Adipocyte (in vitro differentiated cells): ENCODE measurements at regions not wholly inside any gene's neighbourhood (a gene's known extent, or its start where the extent isn't known, plus 50 kb on each side); places are given as distances from the start of the nearest gene placed in this dataset.
"Not testable (repeated sequence)": the region's sequence is repeated elsewhere in the genome, so short reads cannot be mapped to it uniquely, and the experiment has no call there.

Experiments
- DNase-seq: peaks from one replicate; pipeline ENCODE4 v3.0.0-alpha.2; 2015; ENCODE audit warnings: low read depth
- H3K27me3 ChIP-seq: replicated peaks from 2 replicates; pipeline ENCODE4 v1.7.0; 2013; ENCODE audit warnings: mild to moderate bottlenecking, low read length, moderate library complexity; ENCODE audit not compliant: control insufficient read depth, insufficient read depth
- H3K36me3 ChIP-seq: 2 replicates; pipeline ENCODE4 v1.7.0; 2013; ENCODE audit warnings: low read length, mild to moderate bottlenecking, moderate library complexity; ENCODE audit not compliant: control insufficient read depth, insufficient read depth, severe bottlenecking
- H3K4me1 ChIP-seq: 2 replicates; pipeline ENCODE4 v1.7.0; 2013; ENCODE audit warnings: mild to moderate bottlenecking, low read length, moderate library complexity; ENCODE audit not compliant: control insufficient read depth, insufficient read depth
- H3K4me3 ChIP-seq: 2 replicates; pipeline ENCODE4 v1.7.0; 2013; ENCODE audit warnings: mild to moderate bottlenecking, low read length, moderate library complexity
- H3K9ac ChIP-seq: 2 replicates; pipeline ENCODE4 v1.7.0; 2013; ENCODE audit warnings: mild to moderate bottlenecking, low read length, moderate library complexity
- H3K9me3 ChIP-seq: 2 replicates; pipeline ENCODE4 v1.7.0; 2013; ENCODE audit warnings: mild to moderate bottlenecking, low read length, moderate library complexity; ENCODE audit not compliant: control insufficient read depth

GRCh38 chr10:46816126-46816525 is 95.1 kb upstream of the PTPN20 start:
- not testable (repeated sequence) for DNase-seq, H3K27me3 ChIP-seq, H3K36me3 ChIP-seq, H3K4me1 ChIP-seq, H3K4me3 ChIP-seq, H3K9me3 ChIP-seq, H3K9ac ChIP-seq

DNA sequence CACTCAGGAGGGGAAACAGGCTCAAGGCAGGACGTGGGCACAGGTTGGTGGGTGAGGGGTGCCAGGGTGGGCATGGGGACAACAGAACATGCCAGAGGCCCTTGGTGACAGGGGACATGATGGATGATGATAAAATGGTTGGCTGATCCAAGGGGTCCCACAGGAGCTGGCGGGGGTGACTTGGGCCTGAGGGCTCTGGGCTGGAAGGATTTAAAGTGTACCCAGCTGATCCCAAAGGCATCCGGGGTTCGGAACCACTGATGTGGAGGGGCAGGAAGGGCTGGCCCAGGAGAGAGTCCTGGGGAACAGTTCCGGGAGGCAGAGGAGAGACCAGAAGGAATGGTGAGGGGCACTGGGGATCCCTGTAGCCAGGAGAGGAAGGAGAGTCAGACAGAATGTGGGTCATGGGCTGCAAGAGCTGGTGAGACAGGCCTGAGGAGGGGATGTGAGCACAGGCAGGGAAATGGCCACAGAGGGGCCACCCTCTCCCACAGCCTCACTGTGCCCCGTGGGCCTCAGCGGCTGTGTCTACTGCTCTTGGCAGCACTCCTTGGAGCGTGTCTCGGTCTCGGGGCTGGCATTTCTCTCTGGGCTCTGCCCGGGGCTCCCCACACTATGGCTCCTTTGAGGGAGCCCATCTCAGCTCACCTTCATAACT is 70.7 kb upstream of the PTPN20 start:
- not testable (repeated sequence) for H3K4me1 ChIP-seq, H3K9ac ChIP-seq, H3K9me3 ChIP-seq, H3K36me3 ChIP-seq, DNase-seq, H3K4me3 ChIP-seq, H3K27me3 ChIP-seq

DNA sequence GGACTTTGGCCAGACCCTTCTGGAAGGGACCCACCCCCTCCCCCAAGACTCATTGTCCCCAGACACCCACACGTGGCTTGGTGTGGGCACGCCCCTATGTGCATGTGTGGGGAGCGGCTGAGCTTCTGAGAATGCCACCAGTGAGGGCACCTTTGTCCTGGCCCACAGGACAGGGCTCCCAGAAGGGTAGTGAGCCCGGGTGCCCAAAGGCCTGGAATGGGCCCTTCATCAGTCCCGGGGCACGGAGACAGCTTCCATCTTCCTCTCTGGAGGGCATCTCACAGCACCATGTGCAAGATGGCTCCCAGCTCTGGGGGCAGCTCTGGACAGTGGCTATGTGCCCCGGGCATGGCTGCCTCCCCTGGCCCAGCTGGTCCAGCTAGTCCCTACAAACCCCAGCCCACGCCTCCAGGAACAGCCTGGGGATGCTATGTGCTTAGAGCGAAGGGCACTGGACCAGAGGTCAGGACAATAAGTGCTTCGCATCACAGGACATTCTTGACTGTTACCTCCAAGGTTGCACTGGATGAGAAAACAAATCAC is 70.1 kb upstream of the PTPN20 start:
- H3K36me3 ChIP-seq, H3K4me1 ChIP-seq, DNase-seq, H3K27me3 ChIP-seq, H3K4me3 ChIP-seq, H3K9me3 ChIP-seq, H3K9ac ChIP-seq: not testable (repeated sequence)

DNA sequence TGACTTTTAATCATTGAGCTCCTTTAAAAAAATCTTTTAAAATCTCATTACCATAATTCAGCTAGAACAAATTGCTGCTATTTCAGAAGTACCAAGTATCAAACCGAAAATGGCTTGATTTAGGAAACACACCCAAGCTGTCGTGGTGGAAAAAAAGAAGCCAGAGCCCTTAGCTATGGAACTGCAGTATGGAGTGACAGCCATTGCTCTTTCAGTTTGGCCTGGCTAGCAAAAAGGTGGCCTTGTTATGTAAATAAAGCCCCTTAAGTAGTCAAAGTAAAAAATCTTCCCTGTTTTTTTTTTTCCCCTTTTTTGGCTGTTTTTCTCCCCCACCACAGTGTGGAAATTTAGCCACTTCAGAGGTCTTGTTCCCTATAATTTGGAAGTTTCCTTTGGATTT is 66.0 kb upstream of the PTPN20 start:
- not testable (repeated sequence) for H3K27me3 ChIP-seq, DNase-seq, H3K9me3 ChIP-seq, H3K4me1 ChIP-seq, H3K9ac ChIP-seq, H3K4me3 ChIP-seq, H3K36me3 ChIP-seq

GRCh38 chr10:46845640-46846039 is 65.6 kb upstream of the PTPN20 start:
- H3K9ac ChIP-seq, H3K4me1 ChIP-seq, H3K27me3 ChIP-seq, DNase-seq, H3K4me3 ChIP-seq, H3K9me3 ChIP-seq, H3K36me3 ChIP-seq: not testable (repeated sequence)

DNA sequence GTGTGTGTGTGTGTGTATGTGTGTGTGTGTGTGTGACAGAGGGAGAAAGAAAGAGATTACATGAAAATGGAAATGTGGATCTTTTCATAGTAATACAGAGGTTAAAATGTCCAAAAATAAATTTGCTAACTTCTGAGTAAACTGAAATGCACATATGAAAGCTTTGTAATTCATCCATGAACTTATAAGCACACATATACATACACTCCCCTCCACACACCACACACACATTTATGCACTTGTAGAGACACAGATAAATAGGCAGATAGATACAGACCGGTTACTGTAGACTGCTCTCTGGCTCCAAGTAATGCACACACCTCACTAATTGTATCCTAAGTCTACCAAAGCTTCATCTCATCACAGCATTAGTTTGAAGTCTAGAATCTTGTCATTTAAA is 50.5 kb upstream of the PTPN20 start:
- H3K27me3 ChIP-seq, H3K9ac ChIP-seq, H3K9me3 ChIP-seq, H3K4me3 ChIP-seq, H3K36me3 ChIP-seq, DNase-seq, H3K4me1 ChIP-seq: not testable (repeated sequence)
